ENCODE measurements at regions not wholly inside any gene's neighbourhood (a gene's known extent, or its start where the extent isn't known, plus 50 kb on each side); places are given as distances from the start of the nearest gene placed in this dataset.

DNA sequence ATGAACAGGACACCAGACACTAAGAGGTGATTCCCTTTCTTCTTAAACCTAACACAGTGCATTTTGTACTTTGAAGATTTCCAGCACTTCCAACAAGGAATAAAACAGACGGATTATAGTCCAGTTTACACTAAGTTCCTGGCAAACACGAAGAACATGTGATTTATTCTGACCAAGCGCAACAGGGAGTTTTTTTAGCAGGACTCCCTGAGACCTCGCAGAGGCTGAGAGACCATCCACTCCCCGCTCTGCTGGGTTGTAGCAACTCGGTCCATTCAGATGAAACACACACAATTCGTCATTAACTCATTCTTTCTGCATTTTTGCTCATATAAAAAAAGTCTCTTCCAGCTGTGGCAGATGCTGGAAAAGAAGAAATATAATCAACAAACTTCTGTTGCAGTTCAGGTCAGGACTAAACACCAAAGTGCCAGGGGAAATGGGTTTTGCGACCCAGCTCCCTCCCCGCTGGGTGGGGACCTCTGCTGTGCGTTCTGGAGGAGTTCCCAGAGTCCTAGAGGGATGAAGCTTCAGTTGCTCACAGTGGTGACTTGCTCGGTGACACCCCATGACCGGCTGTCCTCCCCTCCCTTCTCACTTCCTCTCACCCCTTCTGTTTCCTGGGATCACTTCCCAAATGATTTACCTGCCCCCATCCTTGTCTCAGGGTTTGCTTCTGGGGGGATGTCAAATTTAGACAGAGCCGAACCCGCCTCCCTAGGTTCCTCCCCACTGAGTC, 52.5 kb downstream of the KCNF1 start:
- Histone ChIP-seq H3K36me3 (no peaks in the 10 kb centered on the region), H3K27ac (no peak overlapping the region), H3K4me1 (ENCODE audit: low read depth) (no peaks in the 10 kb centered on the region), H3K27me3 (no peaks in the 10 kb centered on the region), H3K9me3 (ENCODE audit: low read depth) (no peaks in the 10 kb centered on the region), H3K4me3 (no peak overlapping the region)
- no peak for DNase-seq (ENCODE audit: low read depth in 1 of 2, low spot score in 1 of 2)
- TF ChIP-seq, protein P1, sequence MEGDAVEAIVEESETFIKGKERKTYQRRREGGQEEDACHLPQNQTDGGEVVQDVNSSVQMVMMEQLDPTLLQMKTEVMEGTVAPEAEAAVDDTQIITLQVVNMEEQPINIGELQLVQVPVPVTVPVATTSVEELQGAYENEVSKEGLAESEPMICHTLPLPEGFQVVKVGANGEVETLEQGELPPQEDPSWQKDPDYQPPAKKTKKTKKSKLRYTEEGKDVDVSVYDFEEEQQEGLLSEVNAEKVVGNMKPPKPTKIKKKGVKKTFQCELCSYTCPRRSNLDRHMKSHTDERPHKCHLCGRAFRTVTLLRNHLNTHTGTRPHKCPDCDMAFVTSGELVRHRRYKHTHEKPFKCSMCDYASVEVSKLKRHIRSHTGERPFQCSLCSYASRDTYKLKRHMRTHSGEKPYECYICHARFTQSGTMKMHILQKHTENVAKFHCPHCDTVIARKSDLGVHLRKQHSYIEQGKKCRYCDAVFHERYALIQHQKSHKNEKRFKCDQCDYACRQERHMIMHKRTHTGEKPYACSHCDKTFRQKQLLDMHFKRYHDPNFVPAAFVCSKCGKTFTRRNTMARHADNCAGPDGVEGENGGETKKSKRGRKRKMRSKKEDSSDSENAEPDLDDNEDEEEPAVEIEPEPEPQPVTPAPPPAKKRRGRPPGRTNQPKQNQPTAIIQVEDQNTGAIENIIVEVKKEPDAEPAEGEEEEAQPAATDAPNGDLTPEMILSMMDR (IDR thresholded peaks at IDR 0.05; ENCODE audit: low read depth, low read length) = no peak

DNA sequence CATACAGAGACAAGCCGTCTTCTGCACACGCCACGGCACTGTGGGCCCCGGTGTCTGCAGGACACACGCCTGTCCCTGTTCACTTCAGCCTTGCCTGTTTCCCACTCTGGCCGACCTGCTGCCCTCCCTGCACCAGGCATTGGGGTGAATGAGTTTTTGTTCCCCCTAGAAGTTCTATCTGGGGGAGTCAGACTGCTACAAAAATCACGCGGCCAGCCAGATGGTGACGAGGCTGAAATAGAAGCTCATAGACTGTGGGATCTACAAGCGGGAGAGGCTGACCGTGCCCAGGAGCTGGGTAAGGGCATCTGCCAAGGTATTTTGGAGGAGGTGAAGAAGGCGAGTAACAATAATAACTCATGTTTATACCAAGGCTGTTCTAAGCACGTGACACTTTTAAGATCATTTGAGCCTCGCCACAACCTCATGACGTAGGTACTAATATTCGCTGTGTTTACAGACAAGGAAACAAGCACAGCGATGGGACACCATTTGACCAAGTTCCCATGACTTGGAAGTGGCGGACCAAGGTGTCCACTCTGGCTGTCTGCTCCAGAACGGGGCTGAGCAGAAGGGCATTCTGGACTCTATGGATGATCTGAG, 53.6 kb downstream of the KCNF1 start:
- peaks cover 3% of the 10 kb centered on the region for H3K27me3 ChIP-seq
- no peaks in the 10 kb centered on the region for H3K9me3 ChIP-seq (ENCODE audit: low read depth)
- no peak overlapping the region for H3K27ac ChIP-seq
- TF ChIP-seq, protein P1 (IDR thresholded peaks at IDR 0.05; ENCODE audit: low read depth, low read length) = no peak
- H3K4me3 ChIP-seq = no peak overlapping the region
- H3K36me3 ChIP-seq = no peaks in the 10 kb centered on the region
- no peak for DNase-seq (ENCODE audit: low read depth in 1 of 2, low spot score in 1 of 2)
- no peaks in the 10 kb centered on the region for H3K4me1 ChIP-seq (ENCODE audit: low read depth)

DNA sequence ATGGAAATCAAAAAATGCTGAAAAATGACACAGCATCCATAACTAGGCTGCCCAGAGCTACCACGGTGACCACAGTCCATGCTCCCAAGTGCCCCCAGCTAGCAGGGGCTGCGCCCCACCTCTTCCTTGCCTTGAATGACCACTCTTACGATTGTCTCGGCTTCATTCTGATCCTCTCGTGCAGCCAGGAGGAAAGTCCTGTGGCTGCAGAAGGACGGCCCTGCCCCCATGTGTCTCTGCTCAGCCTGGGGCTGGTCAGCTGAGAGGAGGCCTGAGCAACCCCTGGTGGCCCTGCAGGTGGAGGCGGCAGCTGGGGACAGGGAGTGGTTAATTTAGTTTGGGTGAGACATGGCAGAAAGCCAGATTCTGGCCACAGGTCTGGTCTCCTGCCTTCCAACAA, 54.3 kb downstream of the KCNF1 start:
- H3K27ac ChIP-seq = no peak overlapping the region
- TF ChIP-seq, protein P1 (IDR thresholded peaks at IDR 0.05; ENCODE audit: low read depth, low read length) = no peak
- no peak for DNase-seq (ENCODE audit: low read depth in 1 of 2, low spot score in 1 of 2)

DNA sequence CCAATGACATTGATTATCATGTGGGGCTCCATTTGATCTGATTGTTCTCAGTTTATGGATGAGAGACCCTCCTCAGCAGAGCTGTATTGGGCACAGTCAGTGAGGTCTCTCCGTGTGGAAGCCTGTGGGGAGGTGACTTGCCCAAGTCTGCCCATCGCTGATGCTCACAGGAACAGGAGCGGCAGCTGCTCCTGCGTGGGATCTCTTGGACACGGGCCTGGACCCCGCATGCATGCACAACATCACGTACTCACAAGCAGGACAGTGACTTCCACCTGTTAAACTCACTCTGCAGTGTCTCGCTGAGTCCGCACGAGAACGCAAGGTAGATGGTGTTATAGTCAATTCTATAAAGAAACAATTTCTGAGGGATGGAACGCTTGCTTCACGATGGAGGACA, 55.0 kb downstream of the KCNF1 start:
- Histone ChIP-seq H3K36me3 (no peaks in the 10 kb centered on the region), H3K4me1 (ENCODE audit: low read depth) (no peaks in the 10 kb centered on the region), H3K4me3 (no peak overlapping the region), H3K27me3 (peaks cover 9% of the 10 kb centered on the region), H3K27ac (no peak overlapping the region), H3K9me3 (ENCODE audit: low read depth) (no peaks in the 10 kb centered on the region)
- TF ChIP-seq, protein P1 (IDR thresholded peaks at IDR 0.05; ENCODE audit: low read depth, low read length) = no peak
- no peak for DNase-seq (ENCODE audit: low read depth in 1 of 2, low spot score in 1 of 2)

More for the DNA sequence above, 54.3 kb downstream of the KCNF1 start:
- Histone ChIP-seq H3K27me3 (peaks cover 4% of the 10 kb centered on the region), H3K36me3 (no peaks in the 10 kb centered on the region), H3K4me1 (ENCODE audit: low read depth) (no peaks in the 10 kb centered on the region), H3K9me3 (ENCODE audit: low read depth) (no peaks in the 10 kb centered on the region), H3K4me3 (no peak overlapping the region)

DNA sequence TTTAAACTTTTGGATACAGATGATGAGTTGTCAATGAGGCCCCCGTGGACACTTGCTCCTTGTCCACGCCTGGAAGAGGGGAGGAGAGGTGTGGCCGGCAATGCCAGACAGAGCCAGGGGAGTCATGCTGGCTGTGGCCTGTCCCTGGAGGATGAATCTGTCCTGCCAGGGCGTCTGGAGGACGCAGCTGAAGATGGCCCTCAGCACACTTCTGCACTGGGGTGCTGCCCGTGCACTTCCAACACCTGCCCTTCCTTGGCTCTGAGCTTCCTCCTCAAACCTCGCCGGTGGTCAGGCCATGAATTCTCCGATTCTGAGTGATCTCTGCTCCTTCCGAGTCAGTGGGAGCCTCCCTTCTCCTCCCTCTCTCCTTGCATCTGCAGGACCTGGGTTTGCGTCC, 56.4 kb downstream of the KCNF1 start:
- H3K27me3 ChIP-seq = peaks cover 9% of the 10 kb centered on the region

More for the DNA sequence above, 56.4 kb downstream of the KCNF1 start:
- TF ChIP-seq, protein P1 (IDR thresholded peaks at IDR 0.05; ENCODE audit: low read depth, low read length) = no peak
- H3K4me3 ChIP-seq = no peak overlapping the region
- DNase-seq (ENCODE audit: low read depth in 1 of 2, low spot score in 1 of 2) = no peak
- no peak overlapping the region for H3K27ac ChIP-seq
- H3K9me3 ChIP-seq (ENCODE audit: low read depth) = no peaks in the 10 kb centered on the region
- H3K36me3 ChIP-seq = no peaks in the 10 kb centered on the region
- no peaks in the 10 kb centered on the region for H3K4me1 ChIP-seq (ENCODE audit: low read depth)

Data from cardiac muscle cell (in vitro differentiated cells and primary cell).